ENCODE measurements at regions not wholly inside any gene's neighbourhood (a gene's known extent, or its start where the extent isn't known, plus 50 kb on each side); places are given as distances from the start of the nearest gene placed in this dataset.

- FAIRE-seq, result peak; percentile 48
These were observed 73.9 kb downstream of the BMP4 start for GRCh38 chr14:53882684-53883083.

More at GRCh38 chr14:53882684-53883083, 73.9 kb downstream of the BMP4 start:
- no peak overlapping the region for H3K4me2 ChIP-seq (ENCODE audit: insufficient read depth in 1 of 2, low read depth in 2 of 2, low read length in 2 of 2)
- H4K91ac ChIP-seq (replicated peaks; ENCODE audit: insufficient read length, low read length), result no peak overlapping the region
- no peak overlapping the region for H2BK20ac ChIP-seq (ENCODE audit: low read length)
- no peak overlapping the region for H2BK120ac ChIP-seq (replicated peaks; ENCODE audit: low read depth, low read length)
- H3K14ac ChIP-seq (ENCODE audit: insufficient read length), result no peak overlapping the region
- no peaks in the 10 kb centered on the region for H4K20me1 ChIP-seq (replicated peaks in 1 of 2; ENCODE audit: control insufficient read depth in 1 of 2, insufficient read depth in 2 of 2, low read length in 2 of 2)
- no peaks in the 10 kb centered on the region for H3K27me3 ChIP-seq (replicated peaks in 1 of 4; ENCODE audit: control insufficient read depth in 3 of 4, extremely low read depth in 1 of 4, insufficient read depth in 3 of 4, low read length in 3 of 4)
- H3K4me1 ChIP-seq (replicated peaks in 1 of 4; ENCODE audit: control insufficient read depth in 3 of 4, insufficient read depth in 4 of 4, low read length in 3 of 4), result no peaks in the 10 kb centered on the region
- TF ChIP-seq EGR1 (IDR thresholded peaks at IDR 0.05; ENCODE audit: borderline replicate concordance, low read depth, low read length) (no peak), FOSL1 (IDR thresholded peaks at IDR 0.05; ENCODE audit: insufficient read depth, low read depth, low read length) (no peak), TAF7 (optimal IDR thresholded peaks at IDR 0.05; ENCODE audit: borderline replicate concordance, low read depth, low read length) (no peak), RFX5 (IDR thresholded peaks at IDR 0.05; ENCODE audit: borderline replicate concordance, low read depth, low read length) (no peak), KDM1A (IDR thresholded peaks at IDR 0.05; ENCODE audit: borderline replicate concordance, low read length) (no peak), TBP (IDR thresholded peaks at IDR 0.05; ENCODE audit: low read depth, low read length) (no peak), TEAD4 (IDR thresholded peaks at IDR 0.05; ENCODE audit: low read depth, low read length) (no peak), TAF1 (IDR thresholded peaks at IDR 0.05; ENCODE audit: low read depth, low read length) (no peak), GTF2F1 (IDR thresholded peaks at IDR 0.05; ENCODE audit: borderline replicate concordance, low read depth, low read length) (no peak), EP300 (IDR thresholded peaks at IDR 0.05; ENCODE audit: borderline replicate concordance in 1 of 2, low read depth in 2 of 2, low read length in 2 of 2) (no peak), ZNF274 (IDR thresholded peaks at IDR 0.05; ENCODE audit: borderline replicate concordance, extremely low read depth, low read length) (no peak), BRCA1 (IDR thresholded peaks at IDR 0.05; ENCODE audit: low read depth, low read length) (no peak), SP2 (IDR thresholded peaks at IDR 0.05; ENCODE audit: low read length) (no peak)
- TF ChIP-seq, protein P1, sequence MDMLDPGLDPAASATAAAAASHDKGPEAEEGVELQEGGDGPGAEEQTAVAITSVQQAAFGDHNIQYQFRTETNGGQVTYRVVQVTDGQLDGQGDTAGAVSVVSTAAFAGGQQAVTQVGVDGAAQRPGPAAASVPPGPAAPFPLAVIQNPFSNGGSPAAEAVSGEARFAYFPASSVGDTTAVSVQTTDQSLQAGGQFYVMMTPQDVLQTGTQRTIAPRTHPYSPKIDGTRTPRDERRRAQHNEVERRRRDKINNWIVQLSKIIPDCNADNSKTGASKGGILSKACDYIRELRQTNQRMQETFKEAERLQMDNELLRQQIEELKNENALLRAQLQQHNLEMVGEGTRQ (IDR thresholded peaks at IDR 0.05; ENCODE audit: low read length), result no peak
- H3K36me3 ChIP-seq (ENCODE audit: control insufficient read depth in 2 of 4, insufficient read depth in 4 of 4, low read length in 3 of 4), result no peaks in the 10 kb centered on the region
- H3K4ac ChIP-seq (replicated peaks; ENCODE audit: insufficient read length, low read depth, low read length), result no peak overlapping the region
- no peaks in the 10 kb centered on the region for H3K9me3 ChIP-seq (ENCODE audit: insufficient read depth in 2 of 2, low read depth in 1 of 2, low read length in 1 of 2)
- H3K4me3 ChIP-seq (ENCODE audit: extremely low read depth in 1 of 4, insufficient read depth in 2 of 4, low read depth in 3 of 4, low read length in 4 of 4), result no peak overlapping the region
- H3K23ac ChIP-seq (ENCODE audit: insufficient read length), result no peak overlapping the region
- H2AK5ac ChIP-seq (ENCODE audit: low read depth, low read length), result no peak overlapping the region
- no peak overlapping the region for H3K18ac ChIP-seq (ENCODE audit: extremely low read depth, low read length)
- no peaks in the 10 kb centered on the region for H3K23me2 ChIP-seq (ENCODE audit: low read depth, low read length)
- H3K56ac ChIP-seq (replicated peaks; ENCODE audit: insufficient read length, low read depth, low read length), result no peak overlapping the region
- POLR2A ChIA-PET (ENCODE audit: partially characterized antibody), result no interaction called here
- CTCF ChIA-PET (ENCODE audit: partially characterized antibody), result no interaction called here
- H3K79me1 ChIP-seq (ENCODE audit: low read depth, low read length), result no peaks in the 10 kb centered on the region
- H2BK5ac ChIP-seq (ENCODE audit: low read depth, low read length), result no peak overlapping the region
- H3K27ac ChIP-seq (ENCODE audit: low read depth, low read length), result no peak overlapping the region
- no peak overlapping the region for H2BK12ac ChIP-seq (ENCODE audit: low read depth, low read length)
- no peak overlapping the region for H4K8ac ChIP-seq (ENCODE audit: extremely low read depth, insufficient read depth, low read length)
- 84% methylated on average over 4 of the region's 4 CpGs; no CpG with 5 or more reads in 1 of the 2 experiments for WGBS, 2 experiments (ENCODE audit: extremely low coverage in 1 of 2, insufficient coverage in 1 of 2, insufficient read length in 1 of 2, insufficient replicate concordance in 2 of 2, low coverage in 1 of 2, low lambda C conversion rate in 2 of 2, missing lambda C conversion rate in 1 of 2)
- DNase-seq (ENCODE audit: low read depth in 1 of 2, low spot score in 2 of 2), result no peak
- no peak overlapping the region for H3K9ac ChIP-seq (replicated peaks in 1 of 4; ENCODE audit: extremely low read depth in 1 of 4, low read depth in 3 of 4, low read length in 3 of 4)
- H2AFZ ChIP-seq (ENCODE audit: low read length), result no peak overlapping the region
- no peaks in the 10 kb centered on the region for H3K79me2 ChIP-seq (ENCODE audit: control insufficient read depth in 1 of 2, insufficient read depth in 2 of 2, low read length in 2 of 2)
- H2BK15ac ChIP-seq (ENCODE audit: low read length), result no peak overlapping the region
- no peak overlapping the region for H4K5ac ChIP-seq (ENCODE audit: insufficient read length, low read depth, low read length)

All from H1 (cell line).